ENCODE measurements at regions not wholly inside any gene's neighbourhood (a gene's known extent, or its start where the extent isn't known, plus 50 kb on each side); places are given as distances from the start of the nearest gene placed in this dataset.

- intact Hi-C loops (cut with DNase I) = no loop called here
- WGBS, 3 donors = 72 to 73% (median 73%) methylated on average over 3 of the region's 3 CpGs
- Histone ChIP-seq H3K36me3 (no peaks in the 10 kb centered on the region), H3K27ac (no peak overlapping the region), H3K9me3 (no peaks in the 10 kb centered on the region), H3K4me1 (ENCODE audit: insufficient read depth) (peaks cover 2% of the 10 kb centered on the region), H3K4me3 (no peak overlapping the region), H3K27me3 (no peaks in the 10 kb centered on the region)
- TF ChIP-seq CTCF (IDR thresholded peaks at IDR 0.05) = no peak
- no peak for TF ChIP-seq EP300 (IDR thresholded peaks at IDR 0.05)
- no peak for DNase-seq
These were observed 571.6 kb upstream of the NOX3 start for GRCh38 chr6:156027248-156027626.

GRCh38 chr6:156026486-156027247 is 571.0 kb upstream of the NOX3 start:
- Histone ChIP-seq H3K27me3 (no peaks in the 10 kb centered on the region), H3K27ac (no peak overlapping the region), H3K4me1 (ENCODE audit: insufficient read depth) (peaks cover 3% of the 10 kb centered on the region), H3K9me3 (no peaks in the 10 kb centered on the region), H3K4me3 (no peak overlapping the region), H3K36me3 (no peaks in the 10 kb centered on the region)
- TF ChIP-seq POLR2A (IDR thresholded peaks at IDR 0.05) (no peak), EP300 (IDR thresholded peaks at IDR 0.05) (no peak), CTCF (IDR thresholded peaks at IDR 0.05) (no peak)
- intact Hi-C loops (cut with DNase I) = no loop called here
- DNase-seq = no peak
- WGBS, 3 donors = 28 to 44% (median 32%) methylated on average over 4 of the region's 4 CpGs

- H3K27ac ChIP-seq = no peak overlapping the region
- no peaks in the 10 kb centered on the region for H3K36me3 ChIP-seq
- no peaks in the 10 kb centered on the region for H3K27me3 ChIP-seq
- no peaks in the 10 kb centered on the region for H3K9me3 ChIP-seq
- WGBS, 3 donors = 92 to 93% (median 93%) methylated on average over 5 of the region's 5 CpGs
- H3K4me3 ChIP-seq = no peak overlapping the region
- no peak for TF ChIP-seq CTCF (IDR thresholded peaks at IDR 0.05)
- no peak for TF ChIP-seq POLR2A (IDR thresholded peaks at IDR 0.05)
- TF ChIP-seq EP300 (IDR thresholded peaks at IDR 0.05) = no peak
- no peak for DNase-seq
- intact Hi-C loops (cut with DNase I) = no loop called here
- peaks cover 6% of the 10 kb centered on the region for H3K4me1 ChIP-seq (ENCODE audit: insufficient read depth)
These were observed 568.7 kb upstream of the NOX3 start for GRCh38 chr6:156024339-156024738.

DNA sequence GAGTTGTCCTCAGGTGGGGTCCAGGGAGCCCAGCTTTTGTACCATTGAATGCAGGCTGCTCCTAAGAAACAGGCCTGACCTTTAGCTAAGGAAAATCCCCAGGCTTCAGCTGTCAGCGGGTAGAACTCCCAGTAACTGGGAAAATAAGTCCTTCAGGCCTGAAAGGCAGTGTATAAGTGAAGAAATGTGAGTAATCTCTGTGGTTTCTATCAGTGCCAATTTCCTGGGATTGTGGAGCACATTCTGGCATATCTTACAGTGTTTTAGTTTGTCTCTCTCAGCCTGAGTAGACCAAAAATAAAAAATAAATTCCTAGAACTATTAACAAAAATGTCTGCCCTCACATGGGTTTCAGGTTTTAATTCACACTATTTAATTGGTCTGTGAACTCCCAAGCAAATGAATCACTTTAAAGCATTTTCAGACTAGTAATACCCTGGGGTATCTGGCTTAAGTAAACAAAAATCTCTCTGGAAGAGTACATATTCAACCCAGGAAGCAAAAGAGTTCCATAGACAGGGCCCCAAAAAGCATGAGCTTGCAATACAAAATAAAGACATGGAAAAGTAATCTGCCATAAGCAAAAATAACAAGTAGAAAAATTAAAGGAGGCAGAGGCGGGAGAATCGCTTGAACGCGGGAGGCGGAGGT is 566.2 kb upstream of the NOX3 start:
- DNase-seq = no peak
- Histone ChIP-seq H3K27me3 (no peaks in the 10 kb centered on the region), H3K4me1 (ENCODE audit: insufficient read depth) (peaks cover 6% of the 10 kb centered on the region), H3K36me3 (no peaks in the 10 kb centered on the region), H3K4me3 (no peak overlapping the region), H3K9me3 (no peaks in the 10 kb centered on the region), H3K27ac (no peak overlapping the region)
- no peak for TF ChIP-seq CTCF (IDR thresholded peaks at IDR 0.05)
- intact Hi-C loops (cut with DNase I) = no loop called here
- WGBS, 3 donors = 62 to 81% (median 76%) methylated on average over 6 of the region's 6 CpGs
